T-helper 17 cell (primary cell): ENCODE measurements at regions not wholly inside any gene's neighbourhood (a gene's known extent, or its start where the extent isn't known, plus 50 kb on each side); places are given as distances from the start of the nearest gene placed in this dataset.
"Not testable (repeated sequence)": the region's sequence is repeated elsewhere in the genome, so short reads cannot be mapped to it uniquely, and the experiment has no call there.

Experiments used
- ATAC-seq: fragments of 150-1000 bp; cut with Tn5 transposase; 2 replicates; pipeline ENCODE4 v1.10.0; 2021; ENCODE audit warnings: mild to moderate bottlenecking, moderate library complexity
- DNase-seq, 3 donors: peaks; one replicate each; pipeline versions ENCODE4 v3.0.0 to v3.0.0-alpha.2; 2020 to 2021
- H3K9me3 ChIP-seq: one replicate; pipeline ENCODE4 v1.7.0; 2013; ENCODE audit warnings: low read length, mild to moderate bottlenecking; ENCODE audit not compliant: control insufficient read depth, poor library complexity, severe bottlenecking
- H3K27ac Mint-ChIP-seq: one replicate; pipeline ENCODE4 v1.8.0; 2022; ENCODE audit warnings: mild to moderate bottlenecking, moderate library complexity, mixed read lengths
- H3K27me3 Mint-ChIP-seq: one replicate; pipeline ENCODE4 v1.8.0; 2022; ENCODE audit warnings: mixed read lengths
- H3K36me3 Mint-ChIP-seq: one replicate; pipeline ENCODE4 v1.8.0; 2022; ENCODE audit warnings: low read depth, mixed read lengths
- H3K4me1 Mint-ChIP-seq: one replicate; pipeline ENCODE4 v1.8.0; 2022; ENCODE audit warnings: mild to moderate bottlenecking, mixed read lengths
- H3K4me3 Mint-ChIP-seq: one replicate; pipeline ENCODE4 v1.8.0; 2022; ENCODE audit warnings: mild to moderate bottlenecking, moderate library complexity, mixed read lengths

- Mint-ChIP-seq H3K27me3 (no peaks in the 10 kb centered on the region), H3K4me3 (no peak overlapping the region), H3K36me3 (peaks cover 4% of the 10 kb centered on the region), H3K4me1 (peaks cover 13% of the 10 kb centered on the region), H3K27ac (peak overlapping the region; percentile 81)
- H3K9me3 ChIP-seq, result no peaks in the 10 kb centered on the region
- no peak for ATAC-seq
- DNase-seq, result no peak
Observed at GRCh38 chr12:89824822-89825221, 116.2 kb upstream of the ATP2B1 start.

GRCh38 chr12:89822992-89823391 lies 114.4 kb upstream of the ATP2B1 start:
- not testable (repeated sequence) for H3K36me3 Mint-ChIP-seq, H3K9me3 ChIP-seq, H3K4me3 Mint-ChIP-seq, ATAC-seq, DNase-seq, H3K27ac Mint-ChIP-seq, H3K27me3 Mint-ChIP-seq
- peaks cover 13% of the 10 kb centered on the region for H3K4me1 Mint-ChIP-seq

GRCh38 chr12:89821896-89822295 lies 113.3 kb upstream of the ATP2B1 start:
- DNase-seq, result no peak
- Mint-ChIP-seq H3K27me3 (no peaks in the 10 kb centered on the region), H3K4me3 (no peak overlapping the region), H3K4me1 (peaks cover 13% of the 10 kb centered on the region), H3K27ac (no peak overlapping the region), H3K36me3 (peaks cover 2% of the 10 kb centered on the region)
- no peak for ATAC-seq
- H3K9me3 ChIP-seq, result no peaks in the 10 kb centered on the region

GRCh38 chr12:89817501-89818226 lies 109.0 kb upstream of the ATP2B1 start:
- ATAC-seq (no peak), DNase-seq (no peak)
- Mint-ChIP-seq H3K27me3 (no peaks in the 10 kb centered on the region), H3K27ac (no peak overlapping the region), H3K36me3 (peaks cover 2% of the 10 kb centered on the region), H3K4me1 (no peaks in the 10 kb centered on the region), H3K4me3 (no peak overlapping the region)
- H3K9me3 ChIP-seq, result no peaks in the 10 kb centered on the region

GRCh38 chr12:89815225-89815624 lies 106.6 kb upstream of the ATP2B1 start:
- ATAC-seq, result no peak
- no peak for DNase-seq
- Mint-ChIP-seq H3K36me3 (peaks cover 2% of the 10 kb centered on the region), H3K27me3 (no peaks in the 10 kb centered on the region), H3K4me1 (no peaks in the 10 kb centered on the region), H3K4me3 (no peak overlapping the region), H3K27ac (no peak overlapping the region)
- no peaks in the 10 kb centered on the region for H3K9me3 ChIP-seq

GRCh38 chr12:89803412-89803811 lies 94.8 kb upstream of the ATP2B1 start:
- H3K27me3 Mint-ChIP-seq, result no peaks in the 10 kb centered on the region
- H3K4me1 Mint-ChIP-seq, result peaks cover 3% of the 10 kb centered on the region
- H3K36me3 Mint-ChIP-seq, result no peaks in the 10 kb centered on the region
- H3K9me3 ChIP-seq, result no peaks in the 10 kb centered on the region
- H3K27ac Mint-ChIP-seq, result no peak overlapping the region
- DNase-seq (no peak), ATAC-seq (no peak)
- no peak overlapping the region for H3K4me3 Mint-ChIP-seq

- Mint-ChIP-seq H3K27me3 (no peaks in the 10 kb centered on the region), H3K27ac (no peak overlapping the region), H3K4me1 (peaks cover 3% of the 10 kb centered on the region), H3K36me3 (no peaks in the 10 kb centered on the region), H3K4me3 (no peak overlapping the region)
- DNase-seq, result no peak
- ATAC-seq, result no peak
- H3K9me3 ChIP-seq, result no peaks in the 10 kb centered on the region
Observed at GRCh38 chr12:89801284-89801683, 92.6 kb upstream of the ATP2B1 start.

GRCh38 chr12:89800435-89800834 lies 91.8 kb upstream of the ATP2B1 start:
- no peaks in the 10 kb centered on the region for H3K27me3 Mint-ChIP-seq
- no peak overlapping the region for H3K4me3 Mint-ChIP-seq
- H3K36me3 Mint-ChIP-seq, result no peaks in the 10 kb centered on the region
- DNase-seq (no peak), ATAC-seq (no peak)
- H3K9me3 ChIP-seq, result no peaks in the 10 kb centered on the region
- H3K4me1 Mint-ChIP-seq, result peaks cover 3% of the 10 kb centered on the region
- no peak overlapping the region for H3K27ac Mint-ChIP-seq

GRCh38 chr12:89799316-89799715 lies 90.7 kb upstream of the ATP2B1 start:
- Mint-ChIP-seq H3K27ac (no peak overlapping the region), H3K27me3 (no peaks in the 10 kb centered on the region), H3K4me1 (peaks cover 3% of the 10 kb centered on the region), H3K4me3 (no peak overlapping the region), H3K36me3 (no peaks in the 10 kb centered on the region)
- DNase-seq, result no peak
- no peak for ATAC-seq
- no peaks in the 10 kb centered on the region for H3K9me3 ChIP-seq

GRCh38 chr12:89797436-89797835 lies 88.8 kb upstream of the ATP2B1 start:
- ATAC-seq (no peak), DNase-seq (no peak)
- no peak overlapping the region for H3K27ac Mint-ChIP-seq
- no peak overlapping the region for H3K4me3 Mint-ChIP-seq
- H3K36me3 Mint-ChIP-seq, result no peaks in the 10 kb centered on the region
- H3K27me3 Mint-ChIP-seq, result no peaks in the 10 kb centered on the region
- peaks cover 3% of the 10 kb centered on the region for H3K4me1 Mint-ChIP-seq
- H3K9me3 ChIP-seq, result no peaks in the 10 kb centered on the region

- Mint-ChIP-seq H3K36me3 (no peaks in the 10 kb centered on the region), H3K4me3 (no peak overlapping the region), H3K27me3 (no peaks in the 10 kb centered on the region), H3K4me1 (peaks cover under 1% of the 10 kb centered on the region), H3K27ac (no peak overlapping the region)
- no peak for DNase-seq
- ATAC-seq, result no peak
- H3K9me3 ChIP-seq, result no peaks in the 10 kb centered on the region
Observed at GRCh38 chr12:89796798-89797382, 88.3 kb upstream of the ATP2B1 start.

GRCh38 chr12:89793946-89794345 lies 85.3 kb upstream of the ATP2B1 start:
- no peak for DNase-seq
- no peak for ATAC-seq
- no peak overlapping the region for H3K27ac Mint-ChIP-seq
- H3K27me3 Mint-ChIP-seq, result no peaks in the 10 kb centered on the region
- no peaks in the 10 kb centered on the region for H3K9me3 ChIP-seq
- H3K4me1 Mint-ChIP-seq, result no peaks in the 10 kb centered on the region
- H3K36me3 Mint-ChIP-seq, result no peaks in the 10 kb centered on the region
- H3K4me3 Mint-ChIP-seq, result no peak overlapping the region

GRCh38 chr12:89791286-89791685 lies 82.6 kb upstream of the ATP2B1 start:
- Mint-ChIP-seq H3K27ac (no peak overlapping the region), H3K36me3 (no peaks in the 10 kb centered on the region), H3K4me3 (no peak overlapping the region), H3K4me1 (no peaks in the 10 kb centered on the region), H3K27me3 (no peaks in the 10 kb centered on the region)
- ATAC-seq (no peak), DNase-seq (no peak)
- no peaks in the 10 kb centered on the region for H3K9me3 ChIP-seq

GRCh38 chr12:89789862-89790261 lies 81.2 kb upstream of the ATP2B1 start:
- H3K27me3 Mint-ChIP-seq, result no peaks in the 10 kb centered on the region
- H3K4me1 Mint-ChIP-seq, result no peaks in the 10 kb centered on the region
- no peaks in the 10 kb centered on the region for H3K9me3 ChIP-seq
- no peaks in the 10 kb centered on the region for H3K36me3 Mint-ChIP-seq
- no peak overlapping the region for H3K4me3 Mint-ChIP-seq
- DNase-seq, result no peak
- no peak overlapping the region for H3K27ac Mint-ChIP-seq
- ATAC-seq, result peak; percentile 55
